B cell (primary cell): ENCODE measurements at regions not wholly inside any gene's neighbourhood (a gene's known extent, or its start where the extent isn't known, plus 50 kb on each side); places are given as distances from the start of the nearest gene placed in this dataset.

Experiments
- ATAC-seq: fragments of 200-7000 bp; cut with Tn5 transposase; one replicate; pipeline ENCODE4 v1.10.0; 2021; ENCODE audit warnings: low read depth, mild to moderate bottlenecking, moderate number of reproducible peaks, moderate library complexity
- CTCF ChIA-PET: fragments of 350-600 bp; sonication (Branson Sonifier 250); formaldehyde crosslinking; loops from one replicate; lab custom pipeline; 2021; ENCODE audit warnings: antibody characterized with exemption, inconsistent platforms; lab: Charles Lee
- POLR2A ChIA-PET: fragments of 350-600 bp; sonication (Branson Sonifier 250); formaldehyde crosslinking; loops from one replicate; lab custom pipeline; 2021; ENCODE audit warnings: antibody characterized with exemption; lab: Charles Lee
- DNase-seq: peaks from one replicate; pipeline ENCODE4 v3.0.0; 2013
- H2AFZ ChIP-seq: 2 replicates; pipeline ENCODE4 v1.6.1; 2012; ENCODE audit warnings: mild to moderate bottlenecking, low read depth, low read length; ENCODE audit not compliant: insufficient read depth, poor library complexity, severe bottlenecking
- H3K27ac ChIP-seq, 2 donors: 1 replicate in 1 of 2; 2 replicates in 1 of 2; pipeline ENCODE4 v1.5.1; 2012 to 2013; ENCODE audit warnings: low read length in 2 of 2, mild to moderate bottlenecking in 2 of 2, moderate library complexity in 1 of 2
- H3K27me3 ChIP-seq, 4 experiments: fragments of 200-600 bp in 1 of 4; sonication (generic) in 1 of 4; replicated peaks in 1 of 4; 1 replicate in 2 of 4; 2 replicates in 2 of 4; pipeline versions ENCODE4 v1.6.1 to v1.7.0; 2013 to 2016; ENCODE audit warnings: low read length in 3 of 4, mild to moderate bottlenecking in 2 of 4, mixed read lengths in 1 of 4, moderate library complexity in 1 of 4; ENCODE audit not compliant: insufficient read depth in 4 of 4, control insufficient read depth in 3 of 4; ENCODE audit errors: control extremely low read depth in 1 of 4
- H3K36me3 ChIP-seq, 2 experiments: replicated peaks in 1 of 2; 1 replicate in 1 of 2; 2 replicates in 1 of 2; pipeline versions ENCODE4 v1.6.1 to v1.7.1; 2013; ENCODE audit warnings: low read length in 1 of 2; ENCODE audit not compliant: insufficient read depth in 2 of 2, control insufficient read depth in 1 of 2; ENCODE audit errors: control extremely low read depth in 1 of 2, extremely low read depth in 1 of 2
- H3K4me1 ChIP-seq, 2 donors: fragments of 200-600 bp in 1 of 2; sonication (generic) in 1 of 2; 1 replicate in 1 of 2; 2 replicates in 1 of 2; pipeline versions ENCODE4 v1.5.1 to v1.6.1; 2013 to 2017; ENCODE audit warnings: low read length in 2 of 2; ENCODE audit not compliant: control insufficient read depth in 2 of 2, insufficient read depth in 2 of 2
- H3K4me2 ChIP-seq: replicated peaks from 2 replicates; pipeline ENCODE3; 2012; ENCODE audit warnings: mild to moderate bottlenecking, low read depth, low read length; ENCODE audit not compliant: poor library complexity, severe bottlenecking
- H3K4me3 ChIP-seq, 5 experiments: fragments of 200-600 bp in 1 of 5; sonication (generic) in 1 of 5; 1 replicate in 3 of 5; 2 replicates in 2 of 5; pipeline versions ENCODE4 v1.5.1 to v1.7.0; 2011 to 2016; ENCODE audit warnings: low read length in 4 of 5, mild to moderate bottlenecking in 4 of 5, low read depth in 2 of 5, control low read depth in 1 of 5, moderate library complexity in 1 of 5; ENCODE audit not compliant: insufficient read depth in 1 of 5; ENCODE audit errors: control extremely low read depth in 1 of 5, extremely low read depth in 1 of 5
- H3K79me2 ChIP-seq: fragments of 200-600 bp; sonication (generic); one replicate; pipeline ENCODE4 v1.6.0; 2016; ENCODE audit warnings: low read length; ENCODE audit not compliant: control insufficient read depth, insufficient read depth
- H3K9ac ChIP-seq: fragments of 200-600 bp; sonication (generic); 2 replicates; pipeline ENCODE4 v1.6.1; 2017; ENCODE audit warnings: mild to moderate bottlenecking, low read length, moderate library complexity
- H3K9me3 ChIP-seq, 3 donors: one replicate each; pipeline versions ENCODE4 v1.6.1 to v1.7.1; 2013; ENCODE audit warnings: low read length in 2 of 3; ENCODE audit not compliant: control insufficient read depth in 2 of 3, insufficient read depth in 1 of 3; ENCODE audit errors: control extremely low read depth in 1 of 3
- H4K20me1 ChIP-seq: 2 replicates; pipeline ENCODE4 v1.6.0; 2012; ENCODE audit warnings: mild to moderate bottlenecking, low read length; ENCODE audit not compliant: insufficient read depth, control insufficient read depth, poor library complexity, severe bottlenecking
- H3K27ac Mint-ChIP-seq: one replicate; pipeline ENCODE4 v1.8.0; 2021; ENCODE audit warnings: mixed read lengths
- H3K27me3 Mint-ChIP-seq: one replicate; pipeline ENCODE4 v1.8.0; 2021; ENCODE audit warnings: mixed read lengths
- H3K4me1 Mint-ChIP-seq: one replicate; pipeline ENCODE4 v1.8.0; 2021; ENCODE audit warnings: mixed read lengths
- H3K4me3 Mint-ChIP-seq: one replicate; pipeline ENCODE4 v1.8.0; 2021; ENCODE audit warnings: mixed read lengths
- H3K9me3 Mint-ChIP-seq: one replicate; pipeline ENCODE4 v1.8.0; 2022; ENCODE audit warnings: mixed read lengths; ENCODE audit not compliant: insufficient read depth
- CTCF ChIP-seq: fragments of 200-600 bp; IDR thresholded peaks from one replicate; pipeline ENCODE4 v1.8.0; 2022; ENCODE audit warnings: antibody characterized with exemption, mild to moderate bottlenecking
- EZH2 ChIP-seq: IDR thresholded peaks from 2 replicates; pipeline ENCODE4 v1.6.1; 2012; ENCODE audit warnings: borderline replicate concordance, low read depth, mild to moderate bottlenecking, moderate library complexity, low read length; ENCODE audit not compliant: insufficient read depth, poor library complexity, severe bottlenecking
- WGBS: methylation state at CpG from one replicate; pipeline ENCODE4 v1.1.5; 2013; ENCODE audit warnings: missing lambda C conversion rate; ENCODE audit not compliant: insufficient coverage; 5-methylcytosine and 5-hydroxymethylcytosine counted together
- intact Hi-C: fragments of 100-400 bp; cut with micrococcal nuclease; formaldehyde crosslinking; loops from one replicate; pipeline ENCODE4 v1.10.0; 2022

GRCh38 chr7:17559388-17559787 lies 260.9 kb downstream of the AHR start:
- Mint-ChIP-seq H3K27ac (no peak overlapping the region), H3K27me3 (no peaks in the 10 kb centered on the region), H3K4me3 (no peak overlapping the region), H3K9me3 (peaks cover 3% of the 10 kb centered on the region), H3K4me1 (peaks cover 5% of the 10 kb centered on the region)
- H3K9me3 ChIP-seq = no peaks in the 10 kb centered on the region
- DNase-seq (no peak), ATAC-seq (no peak)
- H3K36me3 ChIP-seq = no peaks in the 10 kb centered on the region
- no peaks in the 10 kb centered on the region for H3K79me2 ChIP-seq
- no peaks in the 10 kb centered on the region for H4K20me1 ChIP-seq
- TF ChIP-seq CTCF (no peak), EZH2 (no peak)
- no peak overlapping the region for H3K4me2 ChIP-seq
- no peak overlapping the region for H2AFZ ChIP-seq
- no peaks in the 10 kb centered on the region for H3K4me1 ChIP-seq
- WGBS = no CpG with 5 or more reads among the region's 1 CpG
- H3K4me3 ChIP-seq = no peak overlapping the region
- H3K9ac ChIP-seq = no peak overlapping the region
- no peak overlapping the region for H3K27ac ChIP-seq
- POLR2A ChIA-PET = no interaction called here
- CTCF ChIA-PET = no interaction called here
- intact Hi-C loops = no loop called here
- H3K27me3 ChIP-seq = no peaks in the 10 kb centered on the region

DNA sequence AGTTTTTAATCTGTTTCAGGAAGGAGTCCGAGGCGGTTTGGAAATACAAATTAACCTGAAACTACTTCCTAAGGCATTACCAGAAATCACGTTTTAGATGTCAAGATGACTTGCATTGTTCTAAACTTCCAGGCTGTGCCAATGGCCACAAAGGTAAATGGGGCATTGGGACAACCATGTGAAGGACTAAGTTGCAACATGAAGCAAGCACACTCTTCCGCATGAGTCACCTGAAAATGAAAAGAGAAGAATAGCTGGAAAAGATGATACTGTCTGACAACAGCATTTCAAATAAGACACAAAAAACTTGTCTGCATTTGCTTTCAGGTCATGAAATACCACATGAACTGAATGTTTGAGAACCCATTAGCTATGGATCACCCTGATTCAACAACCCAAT lies 262.1 kb downstream of the AHR start:
- Histone ChIP-seq H3K9ac (no peak overlapping the region), H3K4me1 (no peaks in the 10 kb centered on the region), H3K9me3 (no peaks in the 10 kb centered on the region), H3K79me2 (no peaks in the 10 kb centered on the region), H3K4me2 (no peak overlapping the region), H3K27me3 (no peaks in the 10 kb centered on the region), H4K20me1 (no peaks in the 10 kb centered on the region), H3K27ac (no peak overlapping the region), H2AFZ (no peak overlapping the region), H3K36me3 (no peaks in the 10 kb centered on the region), H3K4me3 (no peak overlapping the region)
- no peaks in the 10 kb centered on the region for H3K4me1 Mint-ChIP-seq
- POLR2A ChIA-PET = no interaction called here
- H3K4me3 Mint-ChIP-seq = no peak overlapping the region
- CTCF ChIA-PET = no interaction called here
- peaks cover 3% of the 10 kb centered on the region for H3K9me3 Mint-ChIP-seq
- DNase-seq (no peak), ATAC-seq (no peak)
- H3K27ac Mint-ChIP-seq = no peak overlapping the region
- intact Hi-C loops = no loop called here
- H3K27me3 Mint-ChIP-seq = no peaks in the 10 kb centered on the region
- WGBS = 43% methylated on average over 1 of the region's 4 CpGs
- TF ChIP-seq CTCF (no peak), EZH2 (no peak)
